Fibroblast of pulmonary artery (primary cell): ENCODE measurements at regions not wholly inside any gene's neighbourhood (a gene's known extent, or its start where the extent isn't known, plus 50 kb on each side); places are given as distances from the start of the nearest gene placed in this dataset.
A peak's percentile ranks its signal among the peaks of the same experiment; 100 is the strongest.

Experiments
- DNase-seq: peaks from one replicate; pipeline ENCODE4 v3.0.0-alpha.2; 2010; ENCODE audit warnings: low read depth
- H3K4me3 ChIP-seq: replicated peaks from 2 replicates; pipeline ENCODE4 v1.5.1; 2011; ENCODE audit warnings: low read depth, mild to moderate bottlenecking, control low read depth, low read length, moderate library complexity
- TF ChIP-seq, protein P1 (sequence below): IDR thresholded peaks from 2 replicates; pipeline ENCODE4 v1.5.1; 2011; ENCODE audit warnings: mild to moderate bottlenecking, control low read depth, low read length, inconsistent platforms; ENCODE audit errors: missing control alignments

DNA sequence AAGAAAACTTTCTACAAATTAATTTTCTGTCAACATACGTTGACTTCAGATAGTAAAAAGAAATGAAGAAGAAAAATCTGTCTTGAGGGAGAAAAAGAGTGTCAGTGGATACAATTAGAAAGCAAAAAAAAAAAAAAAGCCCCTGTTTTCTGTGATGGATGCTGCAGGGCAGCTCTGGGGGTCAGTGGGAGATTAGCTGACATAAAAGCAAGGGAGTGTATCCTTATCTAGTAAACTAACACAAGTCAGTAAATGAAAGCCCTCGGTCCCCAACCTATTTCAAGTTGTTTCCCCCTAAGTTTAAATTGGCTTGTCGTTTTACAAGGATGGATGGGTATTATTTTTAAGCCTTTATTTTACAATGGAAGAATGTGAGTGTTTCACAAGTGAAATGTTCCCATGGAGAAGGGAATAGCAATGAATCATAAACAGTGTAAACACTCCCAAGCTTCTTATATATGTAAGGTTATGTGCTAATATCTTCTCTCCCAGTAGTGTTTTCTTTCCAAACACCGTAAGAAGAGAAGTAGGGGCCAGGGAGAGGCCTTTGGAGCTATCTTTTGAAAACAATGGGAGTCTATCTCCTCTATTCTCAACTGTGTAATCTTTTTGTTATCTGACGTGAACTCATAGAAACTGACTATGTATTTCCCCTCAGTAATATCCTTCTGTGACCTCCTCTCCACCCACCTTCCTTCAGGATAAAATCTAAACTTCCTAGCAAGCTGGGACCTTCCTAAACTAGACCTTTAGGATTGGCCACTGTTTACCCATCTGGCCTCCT lies 347.7 kb downstream of the FBXO8 start:
- DNase-seq: peak; percentile 87
- TF ChIP-seq, protein P1, sequence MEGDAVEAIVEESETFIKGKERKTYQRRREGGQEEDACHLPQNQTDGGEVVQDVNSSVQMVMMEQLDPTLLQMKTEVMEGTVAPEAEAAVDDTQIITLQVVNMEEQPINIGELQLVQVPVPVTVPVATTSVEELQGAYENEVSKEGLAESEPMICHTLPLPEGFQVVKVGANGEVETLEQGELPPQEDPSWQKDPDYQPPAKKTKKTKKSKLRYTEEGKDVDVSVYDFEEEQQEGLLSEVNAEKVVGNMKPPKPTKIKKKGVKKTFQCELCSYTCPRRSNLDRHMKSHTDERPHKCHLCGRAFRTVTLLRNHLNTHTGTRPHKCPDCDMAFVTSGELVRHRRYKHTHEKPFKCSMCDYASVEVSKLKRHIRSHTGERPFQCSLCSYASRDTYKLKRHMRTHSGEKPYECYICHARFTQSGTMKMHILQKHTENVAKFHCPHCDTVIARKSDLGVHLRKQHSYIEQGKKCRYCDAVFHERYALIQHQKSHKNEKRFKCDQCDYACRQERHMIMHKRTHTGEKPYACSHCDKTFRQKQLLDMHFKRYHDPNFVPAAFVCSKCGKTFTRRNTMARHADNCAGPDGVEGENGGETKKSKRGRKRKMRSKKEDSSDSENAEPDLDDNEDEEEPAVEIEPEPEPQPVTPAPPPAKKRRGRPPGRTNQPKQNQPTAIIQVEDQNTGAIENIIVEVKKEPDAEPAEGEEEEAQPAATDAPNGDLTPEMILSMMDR: no peak
- H3K4me3 ChIP-seq: no peak overlapping the region

DNA sequence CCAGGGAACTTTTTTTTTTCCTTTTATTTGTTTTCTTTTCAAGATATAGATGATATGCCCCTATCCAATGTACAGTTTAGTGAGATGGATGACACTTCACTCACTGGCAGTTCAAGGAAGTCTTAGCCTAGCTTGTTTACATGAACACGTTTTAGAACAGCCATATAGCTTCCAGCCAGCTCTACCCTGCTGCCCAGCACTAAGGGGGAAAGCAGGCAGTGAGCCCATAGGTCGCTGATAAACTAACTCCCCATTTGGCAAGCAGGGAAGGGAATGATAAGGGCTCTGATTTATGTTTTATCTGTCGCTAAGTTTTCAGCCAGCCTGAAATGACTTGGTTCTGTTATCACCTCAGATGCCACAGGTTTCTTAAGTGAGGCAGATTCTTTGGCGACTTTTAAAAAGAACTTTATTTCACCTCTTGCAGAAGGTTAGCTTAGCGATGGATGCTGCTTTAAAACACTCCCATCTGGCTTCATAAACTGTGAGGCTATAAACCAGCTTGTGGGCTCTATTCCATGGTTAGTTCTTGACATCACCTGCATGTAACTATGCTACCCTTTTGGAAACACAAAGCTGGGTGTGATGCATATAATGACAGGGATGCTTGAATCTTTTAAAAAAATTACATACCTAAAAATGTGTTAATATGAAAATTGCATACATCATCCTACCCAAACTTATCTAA lies 348.4 kb downstream of the FBXO8 start:
- TF ChIP-seq, protein P1: no peak

DNA sequence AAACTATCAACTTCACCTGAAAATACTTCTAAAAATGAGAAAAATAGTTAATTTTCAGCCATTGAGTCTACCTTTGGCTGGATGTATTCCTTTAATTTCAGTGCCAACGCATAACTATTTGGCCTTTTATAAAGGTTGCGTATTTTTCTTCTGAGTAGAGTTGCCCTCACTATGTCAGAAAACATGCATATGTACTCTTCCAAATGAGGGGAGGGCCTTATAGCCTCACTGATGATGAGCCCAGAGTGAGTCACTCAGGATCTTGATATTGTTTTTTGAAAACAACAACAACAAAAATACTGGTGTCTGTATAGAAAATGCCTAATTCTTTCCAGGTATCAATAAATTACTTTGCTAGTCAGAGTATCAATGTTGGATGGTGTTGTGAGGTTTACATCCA lies 349.3 kb downstream of the FBXO8 start:
- TF ChIP-seq, protein P1: no peak
- no peak overlapping the region for H3K4me3 ChIP-seq
- peak; percentile 56 for DNase-seq

More for the DNA sequence above, 348.4 kb downstream of the FBXO8 start:
- H3K4me3 ChIP-seq: no peak overlapping the region
- peak; percentile 22 for DNase-seq

DNA sequence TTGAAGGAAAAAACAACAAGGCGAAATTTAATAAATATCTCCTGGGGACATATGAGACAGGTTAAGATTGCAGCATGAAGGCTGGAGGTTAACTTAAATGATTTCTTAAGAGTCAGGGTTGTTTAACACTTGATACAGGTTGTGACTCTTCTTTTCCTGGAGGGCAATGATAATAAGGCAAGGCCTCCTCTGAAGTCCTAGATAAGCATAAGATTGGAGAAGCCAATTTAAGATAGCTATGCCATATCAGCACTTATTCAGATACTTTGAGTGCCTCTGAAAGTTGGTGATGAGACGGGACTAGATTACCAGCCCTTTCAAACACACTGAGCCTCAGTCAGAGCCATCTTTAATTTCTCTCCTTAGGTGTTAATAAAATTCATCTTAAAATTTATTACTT lies 350.8 kb downstream of the FBXO8 start:
- no peak for DNase-seq
- no peak overlapping the region for H3K4me3 ChIP-seq
- TF ChIP-seq, protein P1: no peak

DNA sequence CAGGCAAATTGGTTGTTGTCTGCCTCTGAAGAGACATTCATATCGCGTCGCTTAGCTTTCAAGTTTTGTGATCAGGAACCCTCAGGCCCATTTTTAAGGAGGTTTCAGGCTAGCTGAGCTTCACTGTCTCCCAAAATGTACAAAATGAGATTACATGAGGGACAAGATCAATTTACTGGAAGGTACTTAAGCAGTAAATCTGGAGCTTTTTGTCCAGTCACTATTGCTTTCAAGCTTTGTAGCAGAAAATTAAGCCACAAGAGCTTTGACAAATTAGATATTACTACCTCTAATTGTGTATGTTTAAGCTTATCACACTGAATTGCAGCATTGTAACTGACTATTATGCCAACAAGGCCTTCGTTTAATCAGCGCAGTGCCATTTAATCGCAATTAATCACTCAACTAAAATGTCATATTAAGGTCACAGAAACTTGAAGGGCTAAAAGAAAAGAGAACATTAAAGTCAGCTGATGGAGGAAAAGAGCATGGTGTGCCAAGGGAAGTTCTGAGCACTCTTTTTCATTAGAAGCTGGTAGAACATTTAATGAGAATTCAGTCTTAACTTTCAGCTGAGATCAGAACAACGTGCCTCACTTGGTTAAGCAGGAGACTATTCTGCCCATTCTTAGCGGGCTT lies 353.0 kb downstream of the FBXO8 start:
- no peak overlapping the region for H3K4me3 ChIP-seq
- TF ChIP-seq, protein P1: no peak
- no peak for DNase-seq

DNA sequence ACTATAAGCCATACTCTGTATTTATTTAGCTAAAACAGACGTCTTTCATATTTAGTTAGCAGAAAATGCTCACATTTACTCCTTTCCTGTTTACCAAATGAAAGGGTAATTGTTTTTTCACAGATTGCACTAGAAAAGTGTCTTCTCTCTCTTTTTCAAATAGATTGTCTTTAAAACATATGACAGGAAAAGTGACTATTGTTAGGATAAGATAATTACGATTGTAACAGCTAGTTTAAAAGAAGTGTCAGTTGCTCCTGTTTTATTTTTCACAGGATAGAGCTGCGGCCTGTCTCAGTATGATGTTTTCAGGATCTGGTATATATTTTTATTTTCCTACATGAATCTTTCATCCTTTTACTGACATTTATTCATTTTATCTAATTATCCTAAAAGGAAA lies 353.5 kb downstream of the FBXO8 start:
- no peak for DNase-seq
- TF ChIP-seq, protein P1: no peak
- H3K4me3 ChIP-seq: no peak overlapping the region
